WTC11 (cell line): ENCODE measurements at regions not wholly inside any gene's neighbourhood (a gene's known extent, or its start where the extent isn't known, plus 50 kb on each side); places are given as distances from the start of the nearest gene placed in this dataset.

Experiments
- ATAC-seq: fragments of 200-7000 bp; cut with Tn5 transposase; 2 replicates; pipeline ENCODE4 v1.10.0; 2021; ENCODE audit warnings: mild to moderate bottlenecking, moderate library complexity
- CTCF ChIA-PET: fragments of 300-600 bp; sonication (Branson Sonifier 250); formaldehyde crosslinking; loops from one replicate; lab custom pipeline; 2021; ENCODE audit warnings: antibody characterized with exemption; lab: Charles Lee
- POLR2A ChIA-PET: fragments of 350-600 bp; sonication (Branson Sonifier 250); formaldehyde crosslinking; loops from one replicate; lab custom pipeline; 2021; ENCODE audit warnings: antibody characterized with exemption; lab: Charles Lee
- DNase-seq: peaks from one replicate; pipeline ENCODE4 v3.0.0; 2021; ENCODE audit warnings: low spot score
- H3K27ac Mint-ChIP-seq: 2 replicates; pipeline ENCODE4 v1.8.0; 2021; ENCODE audit warnings: mixed read lengths
- H3K27me3 Mint-ChIP-seq: 2 replicates; pipeline ENCODE4 v1.8.0; 2021; ENCODE audit warnings: low read depth, mild to moderate bottlenecking, moderate library complexity, mixed read lengths
- H3K36me3 Mint-ChIP-seq: 2 replicates; pipeline ENCODE4 v1.8.0; 2021; ENCODE audit warnings: mixed read lengths
- H3K4me1 Mint-ChIP-seq: 2 replicates; pipeline ENCODE4 v1.8.0; 2022; ENCODE audit warnings: mixed read lengths
- H3K4me3 Mint-ChIP-seq: 2 replicates; pipeline ENCODE4 v1.8.0; 2021; ENCODE audit warnings: mild to moderate bottlenecking, moderate library complexity, mixed read lengths
- H3K9me3 Mint-ChIP-seq: 2 replicates; pipeline ENCODE4 v1.8.0; 2021; ENCODE audit warnings: mixed read lengths
- ATF1 ChIP-seq: sonication (generic); formaldehyde crosslinking; IDR thresholded peaks from 2 replicates; pipeline ENCODE4 v1.8.1; 2023; ENCODE audit warnings: mild to moderate bottlenecking, moderate library complexity, missing genetic modification reagents
- E2F4 ChIP-seq: sonication (generic); formaldehyde crosslinking; IDR thresholded peaks from 2 replicates; pipeline ENCODE4 v1.8.1; 2022; ENCODE audit warnings: low read depth, mild to moderate bottlenecking, moderate library complexity, missing genetic modification reagents, borderline replicate concordance
- E2F5 ChIP-seq: sonication (generic); formaldehyde crosslinking; IDR thresholded peaks from 2 replicates; pipeline ENCODE4 v1.8.1; 2022; ENCODE audit warnings: mild to moderate bottlenecking, moderate library complexity, missing genetic modification reagents
- ERG ChIP-seq: fragments of 250-450 bp; sonication (Bioruptor Pico); IDR thresholded peaks from 2 replicates; pipeline ENCODE4 v1.8.0; 2021; ENCODE audit warnings: mild to moderate bottlenecking
- FOXK1 ChIP-seq: sonication (generic); formaldehyde crosslinking; IDR thresholded peaks from 2 replicates; pipeline ENCODE4 v1.8.0; 2022; ENCODE audit warnings: mild to moderate bottlenecking, moderate library complexity, missing genetic modification reagents
- FOXP1 ChIP-seq: sonication (generic); formaldehyde crosslinking; IDR thresholded peaks from 2 replicates; pipeline ENCODE4 v1.8.0; 2022; ENCODE audit warnings: missing genetic modification reagents, mild to moderate bottlenecking, moderate library complexity, borderline replicate concordance
- GABPB1 ChIP-seq: sonication (generic); formaldehyde crosslinking; IDR thresholded peaks from 2 replicates; pipeline ENCODE4 v1.8.1; 2023; ENCODE audit warnings: mild to moderate bottlenecking, missing genetic modification reagents
- GTF2I ChIP-seq: fragments of 250-450 bp; sonication (Bioruptor Pico); conservative IDR thresholded peaks from 2 replicates; pipeline ENCODE4 v1.4.0; 2021; ENCODE audit warnings: mild to moderate bottlenecking
- HMGA2 ChIP-seq: fragments of 250-450 bp; sonication (Bioruptor Pico); IDR thresholded peaks from 2 replicates; pipeline ENCODE4 v1.4.0; 2021; ENCODE audit warnings: mild to moderate bottlenecking, moderate library complexity
- IRF2 ChIP-seq: sonication (generic); formaldehyde crosslinking; IDR thresholded peaks from 2 replicates; pipeline ENCODE4 v1.8.0; 2022; ENCODE audit warnings: low read depth, missing genetic modification reagents, borderline replicate concordance
- MLX ChIP-seq: sonication (generic); formaldehyde crosslinking; IDR thresholded peaks from 2 replicates; pipeline ENCODE4 v1.8.1; 2023; ENCODE audit warnings: mild to moderate bottlenecking, missing genetic modification reagents, moderate library complexity
- MXD4 ChIP-seq: fragments of 250-450 bp; sonication (Bioruptor Pico); IDR thresholded peaks from 2 replicates; pipeline ENCODE4 v1.8.0; 2021; ENCODE audit warnings: mild to moderate bottlenecking, moderate library complexity, borderline replicate concordance
- NR2C2 ChIP-seq: sonication (generic); formaldehyde crosslinking; IDR thresholded peaks from 2 replicates; pipeline ENCODE4 v1.8.0; 2022; ENCODE audit warnings: mild to moderate bottlenecking, missing genetic modification reagents
- NR3C1 ChIP-seq: sonication (generic); formaldehyde crosslinking; conservative IDR thresholded peaks from 2 replicates; pipeline ENCODE4 v1.8.1; 2023; ENCODE audit warnings: low read depth, mild to moderate bottlenecking, missing genetic modification reagents
- PRRX2 ChIP-seq: fragments of 250-450 bp; sonication (Bioruptor Pico); IDR thresholded peaks from 2 replicates; pipeline ENCODE4 v1.8.0; 2021; ENCODE audit warnings: mild to moderate bottlenecking
- RELA ChIP-seq: sonication (generic); formaldehyde crosslinking; IDR thresholded peaks from 2 replicates; pipeline ENCODE4 v1.8.1; 2022; ENCODE audit warnings: missing genetic modification reagents, mild to moderate bottlenecking, borderline replicate concordance
- SMAD3 ChIP-seq: sonication (generic); formaldehyde crosslinking; IDR thresholded peaks from 2 replicates; pipeline ENCODE4 v1.8.0; 2022; ENCODE audit warnings: missing genetic modification reagents, mild to moderate bottlenecking, borderline replicate concordance
- SOX15 ChIP-seq: fragments of 250-450 bp; sonication (Bioruptor Pico); IDR thresholded peaks from 2 replicates; pipeline ENCODE4 v1.9.0; 2021; ENCODE audit warnings: mild to moderate bottlenecking
- SP1 ChIP-seq: sonication (generic); formaldehyde crosslinking; conservative IDR thresholded peaks from 2 replicates; pipeline ENCODE4 v1.8.1; 2022; ENCODE audit warnings: missing genetic modification reagents
- USF1 ChIP-seq: sonication (generic); formaldehyde crosslinking; IDR thresholded peaks from 2 replicates; pipeline ENCODE4 v1.8.0; 2022; ENCODE audit warnings: mild to moderate bottlenecking, missing genetic modification reagents
- ZBTB21 ChIP-seq: sonication (generic); formaldehyde crosslinking; IDR thresholded peaks from 2 replicates; pipeline ENCODE4 v1.8.1; 2023; ENCODE audit warnings: mild to moderate bottlenecking, missing genetic modification reagents, borderline replicate concordance
- ZNF396 ChIP-seq: fragments of 250-450 bp; sonication (Bioruptor Pico); IDR thresholded peaks from 2 replicates; pipeline ENCODE4 v1.8.0; 2021; ENCODE audit warnings: mild to moderate bottlenecking, moderate library complexity, borderline replicate concordance
- ZNF532 ChIP-seq: fragments of 250-450 bp; sonication (Bioruptor Pico); IDR thresholded peaks from 2 replicates; pipeline ENCODE4 v1.9.0; 2021; ENCODE audit warnings: mild to moderate bottlenecking, borderline replicate concordance
- ZNF671 ChIP-seq: fragments of 250-450 bp; sonication (Bioruptor Pico); IDR thresholded peaks from 2 replicates; pipeline ENCODE4 v1.8.0; 2021; ENCODE audit warnings: mild to moderate bottlenecking

- TF ChIP-seq MXD4 (CRISPR knock-in tag) = no peak
- no peak for TF ChIP-seq MLX (CRISPR knock-in tag)
- no peak for TF ChIP-seq USF1
- TF ChIP-seq SMAD3 (CRISPR knock-in tag) = no peak
- TF ChIP-seq ERG = no peak
- no peak for TF ChIP-seq ZBTB21
- TF ChIP-seq FOXP1 (CRISPR knock-in tag) = no peak
Observed at GRCh38 chr7:17422966-17423365, 124.5 kb downstream of the AHR start (continued).

- H3K9me3 Mint-ChIP-seq = peaks cover 38% of the 10 kb centered on the region
- no peak overlapping the region for H3K27ac Mint-ChIP-seq
- TF ChIP-seq E2F4 (CRISPR knock-in tag) (no peak), GTF2I (CRISPR knock-in tag) (no peak), SOX15 (CRISPR knock-in tag) (no peak)
- no peaks in the 10 kb centered on the region for H3K27me3 Mint-ChIP-seq
- ATAC-seq (no peak), DNase-seq (no peak)
- no peak overlapping the region for H3K4me3 Mint-ChIP-seq
- peaks cover 31% of the 10 kb centered on the region for H3K36me3 Mint-ChIP-seq
- ChIA-PET CTCF (no interaction called here), POLR2A (no interaction called here)
- H3K4me1 Mint-ChIP-seq = peaks cover 5% of the 10 kb centered on the region
Observed at GRCh38 chr7:17427924-17428323, 129.5 kb downstream of the AHR start.

GRCh38 chr7:17429579-17429978 is 131.1 kb downstream of the AHR start:
- POLR2A ChIA-PET = no interaction called here
- TF ChIP-seq SP1 (CRISPR knock-in tag) (no peak), ZNF671 (CRISPR knock-in tag) (no peak), ATF1 (CRISPR knock-in tag) (no peak), GABPB1 (CRISPR knock-in tag) (no peak), ZBTB21 (no peak), IRF2 (no peak), SOX15 (CRISPR knock-in tag) (no peak), ZNF532 (no peak), ZNF396 (CRISPR knock-in tag) (no peak), NR3C1 (no peak), NR2C2 (no peak), RELA (CRISPR knock-in tag) (no peak), E2F4 (CRISPR knock-in tag) (no peak), FOXK1 (CRISPR knock-in tag) (no peak), E2F5 (CRISPR knock-in tag) (no peak), HMGA2 (CRISPR knock-in tag) (no peak), PRRX2 (CRISPR knock-in tag) (no peak)

More at GRCh38 chr7:17429579-17429978, 131.1 kb downstream of the AHR start:
- no peak for ATAC-seq
- peaks cover 10% of the 10 kb centered on the region for H3K4me1 Mint-ChIP-seq
- H3K27ac Mint-ChIP-seq = no peak overlapping the region
- CTCF ChIA-PET = interaction anchor here (0.6 kb wide), 1 partner anchor 208 kb away, joined by 6 read pairs; no protein-coding TSS in a partner anchor
- no peak overlapping the region for H3K4me3 Mint-ChIP-seq
- H3K27me3 Mint-ChIP-seq = no peaks in the 10 kb centered on the region; the same call in 1 of the 2 replicates
- peaks cover 31% of the 10 kb centered on the region for H3K36me3 Mint-ChIP-seq
- DNase-seq = no peak
- H3K9me3 Mint-ChIP-seq = peaks cover 38% of the 10 kb centered on the region
